Gastroesophageal sphincter (tissue), 4 donors: ENCODE measurements at regions not wholly inside any gene's neighbourhood (a gene's known extent, or its start where the extent isn't known, plus 50 kb on each side); places are given as distances from the start of the nearest gene placed in this dataset.

Source experiments
- ATAC-seq: fragments of 150-250 bp; one replicate; pipeline ENCODE4 v1.9.1; 2016; ENCODE audit warnings: mild to moderate bottlenecking, moderate library complexity
- H3K27ac ChIP-seq, 4 donors: fragments of 200-600 bp; sonication (generic) in 3 of 4; 1 replicate in 3 of 4; 2 replicates in 1 of 4; pipeline ENCODE4 v1.5.1; 2016 to 2019
- H3K27me3 ChIP-seq: fragments of 200-600 bp; sonication (generic); one replicate; pipeline ENCODE4 v1.5.1; 2019
- H3K36me3 ChIP-seq, 2 donors: fragments of 200-600 bp; sonication (generic); one replicate each; pipeline ENCODE4 v1.5.1; 2019; ENCODE audit warnings: control low read depth in 1 of 2
- H3K4me1 ChIP-seq, 3 donors: fragments of 200-600 bp; sonication (generic); 1 replicate in 2 of 3; 2 replicates in 1 of 3; pipeline ENCODE4 v1.5.1; 2016 to 2019; ENCODE audit warnings: control low read depth in 2 of 3
- H3K4me3 ChIP-seq, 2 donors: fragments of 200-600 bp; sonication (generic); one replicate each; pipeline ENCODE4 v1.5.1; 2019; ENCODE audit warnings: mild to moderate bottlenecking in 1 of 2, moderate library complexity in 1 of 2
- H3K9me3 ChIP-seq, 3 donors: fragments of 200-600 bp; sonication (generic); one replicate each; pipeline ENCODE4 v1.5.1; 2017 to 2019; ENCODE audit warnings: control low read depth in 2 of 3
- CTCF ChIP-seq, 4 experiments: fragments of 200-600 bp in 2 of 4; fragments of 450-650 bp in 2 of 4; sonication (generic) in 1 of 4; IDR thresholded peaks; one replicate each; pipeline ENCODE4 v1.5.1; 2017 to 2019; ENCODE audit warnings: antibody characterized with exemption in 4 of 4, mild to moderate bottlenecking in 2 of 4, moderate library complexity in 2 of 4
- EP300 ChIP-seq: sonication (generic); formaldehyde crosslinking; IDR thresholded peaks from one replicate; pipeline ENCODE4 v1.6.1; 2017; ENCODE audit warnings: antibody characterized with exemption, mild to moderate bottlenecking
- POLR2A ChIP-seq, 2 donors: fragments of 450-650 bp; IDR thresholded peaks; one replicate each; pipeline ENCODE4 v1.6.1; 2017; ENCODE audit warnings: antibody characterized with exemption in 2 of 2, mild to moderate bottlenecking in 2 of 2, moderate library complexity in 1 of 2
- POLR2AphosphoS5 ChIP-seq: sonication (generic); formaldehyde crosslinking; IDR thresholded peaks from one replicate; pipeline ENCODE4 v1.6.1; 2017; ENCODE audit warnings: antibody characterized with exemption
- WGBS, 2 donors: methylation state at CpG; one replicate each; pipeline ENCODE4 v1.1.5; 2018; ENCODE audit warnings: low coverage in 1 of 2; 5-methylcytosine and 5-hydroxymethylcytosine counted together

- Histone ChIP-seq H3K4me3 (no peak overlapping the region), H3K36me3 (no peaks in the 10 kb centered on the region), H3K4me1 (no peaks in the 10 kb centered on the region), H3K27me3 (peaks cover 24% of the 10 kb centered on the region), H3K9me3 (peaks cover 0 to under 1% (median 0%) of the 10 kb centered on the region in 3 donors), H3K27ac (no peak overlapping the region)
- no peak for ATAC-seq
- no peak for TF ChIP-seq EP300
- TF ChIP-seq POLR2A (IDR thresholded peaks at IDR 0.05) = no peak
- TF ChIP-seq POLR2AphosphoS5 = no peak
- no peak for TF ChIP-seq CTCF (IDR thresholded peaks at IDR 0.05)
- WGBS, 2 donors = 41 to 53% methylated on average over 3 of the region's 3 CpGs
Observed at GRCh38 chr12:129959889-129960288, 56.1 kb upstream of the TMEM132D start.

GRCh38 chr12:129961091-129961490 lies 57.3 kb upstream of the TMEM132D start:
- H3K4me3 ChIP-seq = no peak overlapping the region
- no peak for ATAC-seq
- no peak overlapping the region for H3K27ac ChIP-seq
- no peaks in the 10 kb centered on the region for H3K4me1 ChIP-seq
- TF ChIP-seq EP300 (no peak), CTCF (IDR thresholded peaks at IDR 0.05) (no peak), POLR2AphosphoS5 (no peak), POLR2A (IDR thresholded peaks at IDR 0.05) (no peak)
- WGBS, 2 donors = 45 to 58% methylated on average over 2 to 4 of the region's 4 CpGs
- H3K27me3 ChIP-seq = peaks cover 29% of the 10 kb centered on the region
- peaks cover 0 to 8% (median 0%) of the 10 kb centered on the region in 3 donors for H3K9me3 ChIP-seq
- H3K36me3 ChIP-seq = no peaks in the 10 kb centered on the region

GRCh38 chr12:129961856-129962255 lies 58.0 kb upstream of the TMEM132D start:
- peaks cover 29% of the 10 kb centered on the region for H3K27me3 ChIP-seq
- no peak overlapping the region for H3K27ac ChIP-seq
- no peak for ATAC-seq
- H3K4me3 ChIP-seq = no peak overlapping the region
- peaks cover 0 to 8% (median 0%) of the 10 kb centered on the region in 3 donors for H3K9me3 ChIP-seq
- TF ChIP-seq EP300 (no peak), POLR2AphosphoS5 (no peak), CTCF (IDR thresholded peaks at IDR 0.05) (no peak), POLR2A (IDR thresholded peaks at IDR 0.05) (no peak)
- no peaks in the 10 kb centered on the region for H3K36me3 ChIP-seq
- WGBS, 2 donors = 71% methylated on average over 1 of the region's 1 CpG; no CpG with 5 or more reads in 1 of the 2 donors
- no peaks in the 10 kb centered on the region for H3K4me1 ChIP-seq

- H3K4me3 ChIP-seq = no peak overlapping the region
- H3K27ac ChIP-seq = no peak overlapping the region
- TF ChIP-seq EP300 (no peak), CTCF (IDR thresholded peaks at IDR 0.05) (no peak), POLR2AphosphoS5 (no peak), POLR2A (IDR thresholded peaks at IDR 0.05) (no peak)
- ATAC-seq = no peak
- H3K36me3 ChIP-seq = no peaks in the 10 kb centered on the region
- WGBS, 2 donors = 57 to 67% methylated on average over 4 to 7 of the region's 7 CpGs
- H3K9me3 ChIP-seq = peaks cover 0 to 20% (median 0%) of the 10 kb centered on the region in 3 donors
- peaks cover 29% of the 10 kb centered on the region for H3K27me3 ChIP-seq
- H3K4me1 ChIP-seq = no peaks in the 10 kb centered on the region
Observed at GRCh38 chr12:129964300-129964699, 60.5 kb upstream of the TMEM132D start.

- 58 to 74% methylated on average over 5 of the region's 5 CpGs for WGBS, 2 donors
Observed at GRCh38 chr12:129964826-129965457, 61.1 kb upstream of the TMEM132D start.

More at GRCh38 chr12:129964826-129965457, 61.1 kb upstream of the TMEM132D start:
- H3K9me3 ChIP-seq = peaks cover 0 to 20% (median 0%) of the 10 kb centered on the region in 3 donors
- TF ChIP-seq POLR2AphosphoS5 = no peak
- TF ChIP-seq EP300 = no peak
- no peak for TF ChIP-seq POLR2A (IDR thresholded peaks at IDR 0.05)
- TF ChIP-seq CTCF (IDR thresholded peaks at IDR 0.05) = no peak
- no peak for ATAC-seq
- no peak overlapping the region for H3K4me3 ChIP-seq
- H3K27me3 ChIP-seq = peaks cover 29% of the 10 kb centered on the region
- H3K36me3 ChIP-seq = no peaks in the 10 kb centered on the region
- no peaks in the 10 kb centered on the region for H3K4me1 ChIP-seq
- no peak overlapping the region for H3K27ac ChIP-seq
